BJ (cell line): ENCODE measurements at regions not wholly inside any gene's neighbourhood (a gene's known extent, or its start where the extent isn't known, plus 50 kb on each side); places are given as distances from the start of the nearest gene placed in this dataset. TPM values are rescaled to one million over a fixed set of nuclear protein-coding genes. Genes with fewer than 3 reads are reported as not detected.

ENCODE experiments used
- CTCF ChIA-PET: fragments of 350-600 bp; formaldehyde crosslinking; extraction: SDS; loops from one replicate; lab custom pipeline; 2021; ENCODE audit warnings: antibody characterized with exemption, inconsistent platforms; lab: Yijun Ruan, JAX
- POLR2A ChIA-PET: fragments of 300-600 bp; sonication (Branson Sonifier 250); formaldehyde crosslinking; extraction: SDS; loops from one replicate; lab custom pipeline; 2021; ENCODE audit warnings: antibody characterized with exemption; lab: Charles Lee
- DNase-seq: peaks from one replicate; pipeline ENCODE4 v3.0.0-alpha.2; 2011; ENCODE audit warnings: low read depth
- H3K27me3 ChIP-seq: 2 replicates; pipeline ENCODE4 v1.6.0; 2011; ENCODE audit warnings: low read length; ENCODE audit not compliant: control insufficient read depth, insufficient read depth
- H3K36me3 ChIP-seq: 2 replicates; pipeline ENCODE4 v1.5.1; 2011; ENCODE audit warnings: low read length; ENCODE audit not compliant: control insufficient read depth, insufficient read depth
- H3K4me3 ChIP-seq: 2 replicates; pipeline ENCODE4 v1.5.1; 2011; ENCODE audit warnings: low read depth, mild to moderate bottlenecking, control low read depth, low read length
- small RNA-seq: library from RNA; depleted of rRNA; stranded (forward); fragments of <200 nt; gene quantifications from one replicate; pipeline ENCODE3, GENCODE V24; 2012; ENCODE audit warnings: low replicate concordance, low read depth; ENCODE audit not compliant: insufficient read length
- TF ChIP-seq, protein P1 (sequence below): IDR thresholded peaks from 2 replicates; pipeline ENCODE4 v1.5.1; 2011; ENCODE audit warnings: low read depth, mild to moderate bottlenecking, control low read depth, inconsistent platforms, low read length, moderate library complexity; ENCODE audit not compliant: insufficient read depth

DNA sequence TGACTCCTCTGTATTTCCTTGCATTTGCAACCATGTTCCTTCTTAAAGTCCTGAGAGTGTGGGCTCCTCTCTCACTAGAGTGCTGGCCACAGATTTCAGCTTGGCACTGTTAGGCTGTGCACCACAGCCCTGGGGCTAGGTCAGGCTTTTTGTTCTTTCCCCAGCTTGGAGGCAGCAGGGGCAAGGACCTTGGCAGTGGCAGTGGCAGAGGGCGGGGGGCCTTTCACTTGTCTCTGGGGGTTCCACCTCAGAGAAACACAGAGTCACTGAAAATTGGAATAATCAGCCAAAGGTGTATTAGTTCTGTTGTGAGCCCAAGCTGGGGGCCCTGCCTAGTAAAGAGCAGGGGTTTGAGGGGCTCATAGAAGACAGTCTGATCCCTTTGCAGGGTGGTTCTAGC is 142.8 kb upstream of the CT83 start:
- POLR2A ChIA-PET, result no interaction called here
- no peaks in the 10 kb centered on the region for H3K36me3 ChIP-seq
- no peak for DNase-seq
- H3K4me3 ChIP-seq, result no peak overlapping the region
- no peaks in the 10 kb centered on the region for H3K27me3 ChIP-seq
- TF ChIP-seq, protein P1, sequence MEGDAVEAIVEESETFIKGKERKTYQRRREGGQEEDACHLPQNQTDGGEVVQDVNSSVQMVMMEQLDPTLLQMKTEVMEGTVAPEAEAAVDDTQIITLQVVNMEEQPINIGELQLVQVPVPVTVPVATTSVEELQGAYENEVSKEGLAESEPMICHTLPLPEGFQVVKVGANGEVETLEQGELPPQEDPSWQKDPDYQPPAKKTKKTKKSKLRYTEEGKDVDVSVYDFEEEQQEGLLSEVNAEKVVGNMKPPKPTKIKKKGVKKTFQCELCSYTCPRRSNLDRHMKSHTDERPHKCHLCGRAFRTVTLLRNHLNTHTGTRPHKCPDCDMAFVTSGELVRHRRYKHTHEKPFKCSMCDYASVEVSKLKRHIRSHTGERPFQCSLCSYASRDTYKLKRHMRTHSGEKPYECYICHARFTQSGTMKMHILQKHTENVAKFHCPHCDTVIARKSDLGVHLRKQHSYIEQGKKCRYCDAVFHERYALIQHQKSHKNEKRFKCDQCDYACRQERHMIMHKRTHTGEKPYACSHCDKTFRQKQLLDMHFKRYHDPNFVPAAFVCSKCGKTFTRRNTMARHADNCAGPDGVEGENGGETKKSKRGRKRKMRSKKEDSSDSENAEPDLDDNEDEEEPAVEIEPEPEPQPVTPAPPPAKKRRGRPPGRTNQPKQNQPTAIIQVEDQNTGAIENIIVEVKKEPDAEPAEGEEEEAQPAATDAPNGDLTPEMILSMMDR, result no peak
- CTCF ChIA-PET, result no interaction called here

DNA sequence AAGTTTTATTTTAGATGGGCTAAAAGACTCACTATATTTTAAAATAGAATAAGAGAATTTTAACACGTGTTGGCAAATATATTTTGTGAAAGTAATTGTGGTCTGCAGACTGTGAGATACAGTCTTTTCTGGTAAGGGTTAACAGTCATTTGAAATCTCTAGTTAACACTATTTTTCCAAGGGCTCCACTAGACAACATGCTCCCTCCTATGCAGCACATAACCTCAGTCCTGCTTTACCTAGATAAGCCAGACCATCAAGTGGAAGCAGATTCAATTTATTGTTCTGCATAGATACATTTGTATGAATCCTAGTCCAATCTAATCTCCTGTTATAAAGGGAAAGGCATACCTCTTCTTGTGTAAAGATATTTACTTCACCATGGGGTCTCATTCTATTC is 133.2 kb upstream of the CT83 start:
- ChIA-PET CTCF (no interaction called here), POLR2A (no interaction called here)
- TF ChIP-seq, protein P1, result no peak
- Histone ChIP-seq H3K4me3 (no peak overlapping the region), H3K36me3 (no peaks in the 10 kb centered on the region), H3K27me3 (no peaks in the 10 kb centered on the region)
- no peak for DNase-seq

Small RNA genes in the stretch of these regions (small RNA-seq; reads per million reads assigned to genes)
- gene RNU6-1323P, result not detected
